OCI-LY1 (cell line): ENCODE measurements at regions not wholly inside any gene's neighbourhood (a gene's known extent, or its start where the extent isn't known, plus 50 kb on each side); places are given as distances from the start of the nearest gene placed in this dataset.

Source experiments
- CTCF ChIP-seq: fragments of 200-600 bp; sonication (generic), shearing (Covaris generic); IDR thresholded peaks from 2 replicates; pipeline ENCODE4 v1.5.1; 2017; ENCODE audit warnings: mild to moderate bottlenecking, antibody characterized with exemption, low read length, moderate library complexity, mixed read lengths
- EZH2 ChIP-seq: fragments of 200-600 bp; sonication (generic), shearing (Covaris generic); IDR thresholded peaks from 2 replicates; pipeline ENCODE4 v1.8.0; 2017; ENCODE audit warnings: borderline replicate concordance, mixed run types, mild to moderate bottlenecking, antibody characterized with exemption, low read length, moderate library complexity, mixed read lengths

GRCh38 chr5:75886706-75887105 is 169.5 kb upstream of the POC5 start:
- TF ChIP-seq CTCF (no peak), EZH2 (no peak)
